ENCODE measurements at regions not wholly inside any gene's neighbourhood (a gene's known extent, or its start where the extent isn't known, plus 50 kb on each side); places are given as distances from the start of the nearest gene placed in this dataset.
A peak's percentile ranks its signal among the peaks of the same experiment; 100 is the strongest.

DNA sequence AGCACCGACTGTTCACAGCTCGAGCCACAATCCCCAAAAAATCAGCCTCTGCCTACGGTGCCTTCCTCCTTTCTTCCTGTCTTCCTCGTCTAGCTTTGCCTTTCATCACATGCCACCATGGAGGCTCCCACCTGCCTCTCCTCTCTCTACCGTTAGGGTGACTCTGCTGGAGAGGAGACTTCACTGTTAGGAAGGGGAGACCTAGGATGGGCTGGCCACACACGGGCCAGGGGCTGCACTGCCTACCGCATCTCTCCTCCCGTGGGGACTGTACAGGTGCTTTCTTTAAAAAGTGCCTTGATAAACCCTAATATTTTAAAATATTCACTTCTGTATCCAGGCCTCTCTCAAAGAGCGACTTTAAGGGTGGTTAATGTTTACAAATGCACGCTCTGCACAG, 1104.7 kb downstream of the BCL11B start:
- no peak for DNase-seq (ENCODE audit: low read depth)

DNA sequence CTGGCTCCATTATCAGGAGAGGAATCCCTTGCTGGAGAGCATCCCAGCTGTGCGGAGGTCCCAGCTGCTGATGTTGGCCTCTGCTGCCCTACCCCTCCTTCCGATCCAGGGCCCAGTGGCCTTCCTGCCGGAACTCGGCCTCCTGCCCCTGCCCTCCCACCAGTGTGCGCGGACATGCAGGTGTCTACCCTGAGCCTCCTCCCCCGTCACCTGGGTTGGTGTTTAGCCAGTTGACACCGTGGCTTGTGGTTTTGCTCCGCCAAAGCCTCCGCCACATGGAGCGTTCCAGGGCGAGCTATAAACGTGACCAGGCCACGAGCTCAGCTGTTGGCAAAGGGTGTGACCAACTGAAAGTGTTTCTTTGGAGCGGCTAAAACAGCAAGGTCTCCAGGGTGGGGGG, 1104.3 kb downstream of the BCL11B start:
- no peak for DNase-seq (ENCODE audit: low read depth)

DNA sequence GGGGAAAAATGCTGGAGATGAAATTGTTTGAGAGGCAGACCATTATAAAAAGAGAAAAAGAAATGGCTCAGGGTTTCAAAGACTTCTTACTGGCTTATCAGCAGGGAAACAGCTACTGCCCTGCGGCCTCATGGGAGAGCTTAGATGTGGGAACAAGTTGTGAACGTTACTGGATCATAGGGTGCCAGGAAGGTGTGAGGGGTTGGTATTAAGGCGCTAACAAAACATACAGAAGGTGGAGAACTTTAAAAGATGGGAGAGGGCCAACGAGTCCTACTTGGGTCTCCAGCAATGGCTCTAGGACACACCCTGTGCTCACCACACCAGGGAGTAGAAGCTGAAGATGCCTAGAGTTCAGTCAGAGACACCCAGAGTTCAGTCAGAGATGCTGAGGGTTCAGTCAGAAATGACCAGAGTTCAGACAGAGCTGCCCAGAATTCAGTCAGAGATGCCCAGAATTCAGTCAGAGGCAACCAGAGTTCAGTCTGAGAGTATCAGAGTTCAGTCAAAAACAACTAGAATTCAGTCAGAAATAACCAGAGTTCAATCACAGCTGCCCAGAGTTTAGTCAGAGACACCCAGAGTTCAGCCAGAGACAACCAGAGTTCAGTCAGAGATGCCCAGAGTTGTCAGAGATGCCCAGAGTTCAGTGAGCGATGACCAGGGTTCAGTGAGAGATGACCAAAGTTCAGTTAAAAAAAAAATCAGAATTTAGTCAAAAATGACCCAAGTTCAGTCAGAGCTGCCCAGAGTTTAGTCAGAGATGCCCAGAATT, 1103.6 kb downstream of the BCL11B start:
- DNase-seq (ENCODE audit: low read depth) = no peak

DNA sequence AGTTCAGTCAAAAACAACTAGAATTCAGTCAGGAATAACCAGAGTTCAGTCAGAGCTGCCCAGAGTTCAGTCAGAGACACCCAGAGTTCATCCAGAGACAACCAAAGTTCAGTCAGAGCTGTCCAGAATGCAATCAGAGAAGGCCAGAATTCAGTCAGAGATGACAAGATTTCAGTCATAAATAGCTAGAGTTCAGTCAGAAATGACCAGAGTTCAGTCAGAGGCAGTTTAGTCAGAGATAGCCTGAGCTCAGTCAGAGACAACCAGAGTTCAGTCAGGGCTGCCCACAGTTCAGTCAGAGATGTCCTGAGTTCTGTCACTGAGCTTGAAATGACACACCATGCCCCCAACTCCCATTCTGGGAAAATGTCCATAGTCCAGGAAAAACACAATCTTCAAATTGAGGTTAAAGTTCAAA, 1102.8 kb downstream of the BCL11B start:
- DNase-seq (ENCODE audit: low read depth) = no peak

DNA sequence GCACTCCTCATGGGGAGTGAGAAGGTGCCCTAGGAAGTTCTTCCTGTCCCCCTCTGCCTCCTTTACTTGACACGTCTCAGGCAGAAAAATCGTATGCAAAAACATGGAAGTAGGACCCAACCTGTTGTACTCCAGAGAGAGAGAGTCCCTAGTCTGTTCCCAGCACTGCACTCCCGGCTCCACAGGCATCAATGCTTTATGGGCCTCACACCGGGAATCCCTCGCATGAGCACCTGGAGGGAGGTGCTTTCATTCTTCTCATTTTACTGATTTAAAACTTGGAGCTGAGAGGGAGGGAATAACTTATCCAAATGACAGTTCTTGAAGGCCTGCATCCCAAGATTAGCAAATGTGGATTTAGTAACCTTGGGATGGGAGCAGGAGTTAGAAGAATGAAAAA, 1101.4 kb downstream of the BCL11B start:
- DNase-seq (ENCODE audit: low read depth) = no peak

DNA sequence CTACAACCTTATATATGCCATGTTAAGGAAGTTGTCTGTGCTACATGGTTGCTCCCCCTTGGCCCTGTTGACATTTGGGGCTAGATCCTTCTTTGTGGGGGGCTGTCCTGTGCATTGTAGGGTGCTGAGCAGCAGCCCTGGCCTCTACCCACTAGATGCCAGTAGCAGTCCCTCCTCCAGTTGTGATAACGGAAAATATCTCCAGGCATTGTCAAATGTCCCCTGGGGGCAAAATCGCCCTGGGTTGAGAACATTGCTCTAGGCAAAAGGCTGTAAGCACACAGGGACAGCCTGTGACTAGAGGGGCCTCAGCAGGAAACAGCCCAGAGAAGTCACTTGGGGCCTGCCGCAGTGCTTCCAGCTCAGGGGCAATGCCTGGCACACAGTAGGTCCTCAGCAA, 1100.3 kb downstream of the BCL11B start:
- DNase-seq (ENCODE audit: low read depth) = no peak

DNA sequence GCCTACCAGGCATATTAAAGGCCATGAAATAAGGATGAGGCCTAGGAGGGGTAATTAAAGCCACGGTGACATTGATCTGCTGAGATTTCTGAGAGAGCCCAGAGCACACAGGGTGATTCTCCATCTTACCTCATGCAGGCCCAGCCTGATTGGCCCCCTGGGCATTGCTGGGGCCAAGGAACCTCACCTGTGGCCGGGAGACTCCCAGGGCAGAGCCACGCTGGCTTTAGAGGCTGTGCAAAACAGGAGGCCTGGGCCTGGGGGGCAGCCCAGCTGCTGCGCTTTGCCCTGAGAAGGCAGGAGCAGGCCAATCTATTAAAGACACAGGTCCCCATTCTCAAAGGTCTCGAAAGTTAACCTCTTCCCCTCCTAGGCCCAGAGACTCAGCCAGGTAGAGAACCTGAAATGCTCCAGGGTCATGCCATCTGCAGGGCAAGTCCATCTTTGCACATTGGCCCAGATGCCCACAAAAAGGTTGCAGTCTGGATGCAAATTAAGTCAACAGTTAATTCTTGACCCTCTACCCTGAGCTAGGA, 1099.7 kb downstream of the BCL11B start:
- no peak for DNase-seq (ENCODE audit: low read depth)

DNA sequence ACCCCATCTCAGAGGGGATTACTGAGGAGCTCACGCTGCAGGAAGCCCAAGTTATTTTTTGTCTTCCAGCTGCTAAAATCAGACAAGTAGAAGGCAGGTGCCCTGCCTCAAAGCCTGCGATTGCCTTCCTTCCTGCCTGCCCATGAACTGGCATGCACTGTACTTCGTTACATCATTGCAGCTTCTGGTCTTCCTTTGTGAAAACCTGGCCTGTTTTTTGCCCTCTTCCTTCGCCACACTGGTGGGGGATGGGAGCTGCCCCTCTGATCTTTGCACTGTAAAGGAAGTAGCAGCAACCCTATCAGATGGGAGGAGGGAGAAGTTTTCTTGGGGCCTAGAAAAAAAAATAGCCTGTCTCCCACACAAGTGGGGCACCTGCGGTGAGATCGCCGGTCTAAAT, 1098.7 kb downstream of the BCL11B start:
- no peak for DNase-seq (ENCODE audit: low read depth)

DNA sequence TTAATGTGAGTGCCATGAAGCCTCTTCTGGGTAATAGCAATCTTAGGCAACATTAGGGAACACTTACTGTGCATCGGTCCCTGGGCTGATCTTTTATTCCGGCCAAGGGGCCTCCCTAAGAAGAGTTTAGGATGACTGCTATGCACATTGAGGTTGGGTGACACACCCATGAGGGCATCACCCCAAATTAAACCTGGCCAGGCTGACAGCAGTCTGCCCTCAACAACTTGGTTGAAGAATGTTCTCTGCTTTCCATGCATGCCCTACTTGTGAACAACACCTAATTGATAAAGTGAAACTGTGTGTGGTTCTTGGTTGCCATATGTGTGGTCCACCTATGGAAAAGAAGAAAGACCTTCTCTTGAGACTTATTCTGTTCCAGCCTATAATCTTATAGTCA, 1098.0 kb downstream of the BCL11B start:
- no peak for DNase-seq (ENCODE audit: low read depth)

DNA sequence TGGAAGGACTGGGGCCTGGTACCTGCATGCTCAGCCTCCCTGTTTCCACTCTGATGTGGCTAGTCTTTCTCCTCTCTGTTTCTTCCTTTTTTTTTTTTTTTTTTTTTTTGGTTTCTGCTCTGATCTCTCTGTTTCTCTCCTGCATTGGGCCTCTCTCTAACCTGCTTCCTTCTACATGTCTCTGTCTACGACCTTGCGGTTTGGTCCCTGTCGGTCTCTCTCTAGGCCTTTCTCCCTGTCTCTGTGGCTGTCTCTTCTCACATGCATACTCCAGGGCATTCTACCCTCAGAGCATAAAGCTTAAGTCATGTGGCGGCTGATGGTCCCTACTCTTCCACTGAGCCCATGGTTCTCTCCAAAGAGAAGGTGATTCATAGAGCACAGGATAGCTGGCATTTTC, 1096.6 kb downstream of the BCL11B start:
- DNase-seq (ENCODE audit: low read depth) = no peak

DNA sequence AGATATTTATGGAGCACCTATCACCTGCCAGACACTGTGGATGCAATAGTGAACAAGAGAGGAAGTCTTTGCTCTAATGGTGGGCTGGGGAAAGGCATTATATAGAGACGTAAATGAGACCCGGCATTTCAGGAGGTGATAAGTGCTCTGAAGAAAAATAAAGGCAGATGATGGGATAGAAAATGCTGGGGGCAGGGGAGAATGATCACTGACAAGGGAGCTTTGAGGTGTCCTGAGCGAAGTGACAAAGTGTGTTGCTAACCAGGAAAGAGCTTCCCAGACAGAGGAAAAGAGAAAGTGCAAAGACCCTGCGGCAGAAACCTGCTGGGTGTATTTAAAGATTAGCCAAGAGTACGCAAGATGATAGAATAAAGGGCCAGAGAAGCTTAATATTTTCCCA, 1096.1 kb downstream of the BCL11B start:
- no peak for DNase-seq (ENCODE audit: low read depth)

DNA sequence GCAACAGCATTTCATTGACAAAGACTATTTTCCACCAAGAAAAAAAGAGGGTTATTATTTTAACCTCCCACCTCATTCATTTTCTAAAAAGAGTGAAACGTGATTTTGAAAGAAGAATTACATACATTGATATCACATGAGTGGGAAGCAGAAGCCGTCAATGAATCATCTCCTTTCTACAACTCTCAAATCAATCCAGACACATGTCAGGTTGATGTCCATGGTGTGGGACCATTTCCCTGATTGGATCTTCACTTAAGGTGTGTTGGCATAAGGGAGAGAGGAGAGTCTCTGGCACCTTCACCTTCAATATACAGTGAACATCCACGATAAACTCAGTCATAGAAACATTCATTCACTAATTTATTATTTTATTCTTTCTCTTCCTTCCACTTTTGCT, 1095.1 kb downstream of the BCL11B start:
- DNase-seq (ENCODE audit: low read depth) = no peak

DNA sequence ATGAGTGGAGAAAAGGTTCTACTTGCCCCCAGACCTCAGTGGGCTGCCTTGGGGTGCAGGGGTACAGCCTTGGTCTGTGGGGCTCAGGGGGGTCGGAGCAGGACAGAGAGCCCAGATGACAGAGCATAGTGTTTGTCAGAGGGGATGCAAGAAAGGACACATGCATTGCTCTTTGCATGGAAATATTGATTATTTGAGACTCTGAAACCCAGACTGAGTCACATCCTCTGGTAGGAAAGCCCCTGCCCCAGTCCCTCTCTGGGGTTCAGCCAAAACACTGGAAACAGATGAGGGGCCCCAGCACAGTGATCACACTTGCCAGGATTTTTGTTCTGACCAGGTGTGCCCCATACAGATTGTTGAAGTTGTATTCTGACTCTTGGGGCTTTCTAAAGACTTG, 1094.4 kb downstream of the BCL11B start:
- peak; percentile 43 for DNase-seq (ENCODE audit: low read depth)

DNA sequence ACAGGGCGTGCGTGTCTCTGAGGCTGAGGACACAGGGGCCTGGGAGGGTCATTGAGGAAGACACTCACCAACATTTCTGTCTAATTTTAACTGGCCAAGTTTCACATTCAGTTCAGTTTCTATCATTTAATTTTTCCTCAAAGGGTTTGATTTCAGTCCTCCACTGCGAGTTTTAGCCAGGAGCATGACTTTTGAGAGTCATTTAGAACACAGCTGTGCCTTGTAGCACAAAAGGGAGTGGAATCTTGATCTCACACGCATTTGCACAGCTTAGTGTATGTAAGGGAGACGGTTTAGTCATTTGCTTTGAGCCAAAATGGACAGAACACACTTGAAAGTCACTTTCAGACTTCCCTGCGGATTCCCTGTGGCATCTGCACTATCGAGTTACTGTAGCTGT, 1090.8 kb downstream of the BCL11B start:
- no peak for DNase-seq (ENCODE audit: low read depth)

DNA sequence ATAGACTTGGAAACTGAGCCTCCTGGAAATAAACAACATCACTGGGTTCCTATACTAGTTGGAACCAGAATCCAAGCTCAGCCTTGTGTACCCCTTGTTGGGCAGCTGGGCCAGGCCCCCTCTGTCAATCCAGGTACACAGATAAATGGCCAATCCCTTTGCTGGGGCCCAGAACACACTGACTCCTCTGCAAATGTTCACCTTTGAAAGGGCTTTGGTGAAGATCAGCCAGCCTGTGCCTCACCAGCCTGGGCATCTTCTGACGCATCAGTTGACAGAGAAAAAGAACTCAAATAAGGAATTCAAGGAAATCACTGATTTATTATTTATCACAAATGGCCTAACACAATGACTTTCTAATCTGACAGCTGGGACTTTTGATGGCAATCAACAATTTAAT, 1090.2 kb downstream of the BCL11B start:
- no peak for DNase-seq (ENCODE audit: low read depth)

DNA sequence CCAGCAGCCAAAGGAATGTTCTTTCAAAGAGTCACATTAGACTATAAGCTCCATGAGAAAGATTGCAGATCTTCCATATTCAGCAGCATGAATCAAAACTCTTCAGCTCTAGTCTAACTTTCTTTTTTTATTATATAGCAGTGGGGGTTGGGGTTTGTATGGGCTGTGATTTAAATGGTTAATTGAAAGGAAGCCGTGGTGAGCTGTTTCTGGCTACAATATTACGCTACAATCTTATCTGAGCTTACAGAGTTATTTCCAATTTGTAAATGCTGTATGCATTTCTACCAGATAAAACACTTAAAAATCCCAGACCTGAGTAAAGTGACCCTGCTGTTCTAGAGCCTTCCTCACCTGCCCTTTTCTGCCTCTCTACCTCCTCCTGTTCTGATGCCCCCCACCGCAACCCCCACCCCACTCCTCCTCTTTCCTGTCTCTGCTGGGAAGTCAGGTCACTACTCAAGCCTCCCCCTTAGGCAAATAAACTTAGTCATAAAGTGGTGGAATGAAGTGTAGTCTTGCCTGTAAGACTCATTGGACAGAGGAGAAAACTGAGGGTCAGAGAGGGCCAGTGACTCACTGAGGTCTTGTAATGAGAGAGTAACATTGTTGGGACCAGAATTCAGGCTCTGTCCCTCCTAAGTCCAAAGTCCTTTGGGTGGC, 1089.5 kb downstream of the BCL11B start:
- no peak for DNase-seq (ENCODE audit: low read depth)

DNA sequence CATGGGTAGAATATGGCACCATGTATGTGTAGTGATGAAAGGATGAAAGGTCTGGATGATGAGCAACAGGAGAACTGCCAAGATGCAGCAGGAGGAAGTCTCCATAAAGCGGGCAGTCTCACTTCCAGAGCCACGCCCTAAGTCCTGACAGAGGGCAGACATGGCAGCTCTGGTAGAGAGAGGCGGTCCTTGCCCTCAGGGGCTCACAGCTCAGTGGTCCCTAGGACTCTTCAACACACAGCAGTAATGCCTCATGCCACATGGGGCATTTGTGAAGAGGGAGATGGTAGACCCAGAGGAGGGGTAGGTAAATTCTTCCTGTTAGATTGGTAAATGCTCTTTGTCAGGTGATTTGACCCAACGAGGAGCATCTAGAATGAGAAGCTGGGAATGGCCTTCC, 1088.4 kb downstream of the BCL11B start:
- DNase-seq (ENCODE audit: low read depth) = no peak

DNA sequence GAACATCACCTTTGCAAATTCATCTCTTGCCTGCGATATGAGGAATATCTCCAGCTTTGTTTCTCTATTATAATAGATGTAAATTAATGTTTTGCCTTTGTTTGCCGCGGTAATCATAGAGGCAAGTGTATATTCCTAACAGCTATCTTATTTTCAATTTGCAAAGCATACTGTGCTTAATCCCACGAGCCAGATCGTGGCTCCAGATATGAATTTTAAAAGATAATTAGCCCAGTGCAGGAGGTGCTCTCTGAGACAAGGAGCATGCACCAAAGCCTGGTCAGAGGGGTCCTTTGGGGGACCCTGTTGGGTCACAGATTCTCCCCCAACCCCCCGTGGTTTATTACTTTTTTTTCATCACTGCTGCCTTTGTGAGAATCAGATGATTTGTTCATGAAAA, 1087.5 kb downstream of the BCL11B start:
- DNase-seq (ENCODE audit: low read depth) = no peak

DNA sequence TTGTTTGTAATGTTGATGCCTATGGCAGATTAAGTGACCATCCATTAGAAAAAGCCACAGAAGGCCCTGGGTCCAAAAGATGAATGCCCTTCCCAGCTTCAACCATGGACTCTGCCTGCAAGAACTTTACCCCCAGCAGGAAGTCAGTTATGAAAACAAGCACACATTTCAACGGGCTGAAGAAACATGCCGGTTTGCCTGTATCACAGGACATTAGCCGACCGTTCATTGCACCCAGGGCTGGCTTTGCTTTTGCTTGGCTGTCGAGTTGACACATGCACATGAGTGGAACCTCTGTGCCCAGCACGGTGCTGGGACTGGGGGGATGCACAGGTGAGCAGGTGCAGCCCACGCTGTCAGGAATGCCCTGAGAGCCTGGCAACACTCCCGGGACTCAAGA, 1087.0 kb downstream of the BCL11B start:
- DNase-seq (ENCODE audit: low read depth) = no peak

DNA sequence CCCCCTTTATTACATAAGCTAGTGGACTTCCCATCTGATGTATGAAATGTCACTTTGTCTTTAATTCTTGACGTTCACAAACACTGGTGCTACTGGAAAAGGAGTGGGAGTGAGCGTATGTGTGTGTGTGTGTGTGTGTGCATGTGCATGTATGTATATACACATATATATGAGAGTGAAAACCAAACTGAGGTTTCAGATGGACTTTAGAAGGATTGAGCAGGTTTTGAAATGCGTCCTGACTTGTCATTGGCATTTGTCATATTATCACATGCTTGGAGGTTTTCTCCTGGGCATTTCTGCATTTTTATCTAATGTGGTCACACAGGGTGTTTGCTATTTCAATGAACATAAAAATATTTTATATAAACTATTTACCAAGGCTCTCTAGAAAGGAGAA, 1085.9 kb downstream of the BCL11B start:
- no peak for DNase-seq (ENCODE audit: low read depth)

DNA sequence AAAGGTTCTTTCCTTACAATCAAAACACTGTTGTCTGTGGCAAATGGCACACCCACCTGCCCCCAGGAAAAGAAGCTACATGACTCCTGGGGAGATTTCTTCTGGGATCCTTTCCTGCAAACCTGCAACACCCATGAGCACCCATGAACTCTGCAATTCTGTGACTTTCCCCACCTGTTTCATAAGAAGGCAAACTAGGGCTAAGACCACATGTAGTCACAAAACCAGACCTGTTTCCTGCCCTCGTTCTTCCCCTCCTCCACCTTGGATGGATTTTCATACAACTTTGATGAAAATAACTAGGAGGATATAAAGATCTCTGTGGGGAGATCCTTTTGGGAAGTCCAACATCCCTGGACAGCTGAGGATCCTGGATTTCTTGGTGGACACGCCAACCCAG, 1084.7 kb downstream of the BCL11B start:
- DNase-seq (ENCODE audit: low read depth) = no peak

DNA sequence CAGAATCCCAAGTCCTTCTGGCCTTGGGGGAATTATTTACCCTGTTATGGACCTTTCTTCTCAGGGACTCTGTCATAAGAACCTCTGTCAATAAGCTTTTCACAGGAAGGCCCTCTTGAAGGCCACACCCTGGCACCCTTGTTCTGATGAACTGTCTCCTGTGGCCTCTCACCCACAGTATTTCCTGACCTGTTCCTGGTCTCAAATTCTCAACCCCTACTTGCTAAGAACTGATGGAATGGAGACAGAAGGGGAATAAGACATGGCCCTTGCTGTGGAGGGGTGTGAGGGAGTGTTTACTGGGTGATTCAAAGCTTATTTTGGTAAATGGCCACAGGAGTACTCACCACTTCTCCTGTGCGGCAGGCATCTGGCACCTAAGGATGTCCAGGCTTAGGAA, 1082.9 kb downstream of the BCL11B start:
- no peak for DNase-seq (ENCODE audit: low read depth)

DNA sequence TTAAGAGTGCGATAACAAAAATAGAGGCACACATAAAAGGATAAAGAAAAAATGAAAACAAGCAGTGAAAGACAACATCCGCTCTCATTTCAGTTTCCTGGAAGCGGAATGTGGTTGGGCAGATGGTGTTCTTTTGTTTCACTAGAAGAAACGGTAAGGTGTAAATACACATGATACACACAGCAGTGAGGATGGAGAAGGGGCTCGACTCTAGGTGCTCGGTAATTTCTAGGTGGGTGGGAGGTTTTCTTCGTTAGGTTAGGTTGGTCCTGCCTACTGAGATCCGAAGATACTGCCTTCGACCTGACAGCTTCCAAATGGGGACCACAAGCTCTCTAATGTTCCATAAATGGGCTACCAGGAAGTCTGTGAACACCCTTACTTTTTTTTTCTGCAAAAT, 1082.5 kb downstream of the BCL11B start:
- no peak for DNase-seq (ENCODE audit: low read depth)

DNA sequence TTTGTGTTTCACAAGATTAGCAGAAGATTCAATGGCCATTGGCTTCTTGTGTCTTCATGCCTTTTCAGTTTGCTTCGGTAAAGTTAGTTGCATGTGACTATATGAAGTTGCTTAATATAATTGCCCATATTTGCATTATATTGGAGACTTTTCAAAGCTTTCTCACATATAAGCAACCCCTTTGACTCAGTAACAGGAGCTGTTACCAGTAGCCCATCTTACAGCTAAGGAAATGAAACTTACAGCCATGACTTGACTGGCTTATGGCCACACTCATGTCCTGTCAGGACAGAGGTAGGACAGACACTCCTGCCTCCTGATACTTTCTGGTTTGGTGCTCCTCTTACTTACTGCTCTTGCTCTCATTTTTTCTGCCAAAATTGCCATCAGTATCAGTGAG, 1082.1 kb downstream of the BCL11B start:
- DNase-seq (ENCODE audit: low read depth) = no peak

All from stimulated activated CD8-positive, alpha-beta memory T cell treated with anti-CD3 and anti-CD28 coated beads, Interleukin-4, amount 100 ng/mL, for 24 hours (primary cell).